ENCODE measurements at regions not wholly inside any gene's neighbourhood (a gene's known extent, or its start where the extent isn't known, plus 50 kb on each side); places are given as distances from the start of the nearest gene placed in this dataset.
"Not testable (repeated sequence)": the region's sequence is repeated elsewhere in the genome, so short reads cannot be mapped to it uniquely, and the experiment has no call there.

- DNase-seq (ENCODE audit: low read depth in 2 of 2): not testable (repeated sequence)
Observed at GRCh38 chr14:105678996-105679958, 152.9 kb downstream of the TMEM121 start.

GRCh38 chr14:105679959-105680735 is 153.8 kb downstream of the TMEM121 start:
- not testable (repeated sequence) for DNase-seq (ENCODE audit: low read depth in 2 of 2)

GRCh38 chr14:105680736-105681098 is 154.3 kb downstream of the TMEM121 start:
- not testable (repeated sequence) for DNase-seq (ENCODE audit: low read depth in 2 of 2)

GRCh38 chr14:105681606-105682185 is 155.3 kb downstream of the TMEM121 start:
- DNase-seq (ENCODE audit: low read depth in 2 of 2): not testable (repeated sequence)

GRCh38 chr14:105682442-105682841 is 156.1 kb downstream of the TMEM121 start:
- DNase-seq (ENCODE audit: low read depth in 2 of 2): not testable (repeated sequence)

- DNase-seq (ENCODE audit: low read depth in 2 of 2): no peak
Observed at GRCh38 chr14:105682956-105683570, 156.7 kb downstream of the TMEM121 start.

GRCh38 chr14:105684056-105684455 is 157.7 kb downstream of the TMEM121 start:
- DNase-seq (ENCODE audit: low read depth in 2 of 2): not testable (repeated sequence)

GRCh38 chr14:105684597-105684996 is 158.2 kb downstream of the TMEM121 start:
- DNase-seq (ENCODE audit: low read depth in 2 of 2): not testable (repeated sequence)

GRCh38 chr14:105685003-105685402 is 158.6 kb downstream of the TMEM121 start:
- DNase-seq (ENCODE audit: low read depth in 2 of 2): no peak

GRCh38 chr14:105685605-105686004 is 159.2 kb downstream of the TMEM121 start:
- not testable (repeated sequence) for DNase-seq (ENCODE audit: low read depth in 2 of 2)

GRCh38 chr14:105686050-105686449 is 159.7 kb downstream of the TMEM121 start:
- not testable (repeated sequence) for DNase-seq (ENCODE audit: low read depth in 2 of 2)

GRCh38 chr14:105686462-105687170 is 160.2 kb downstream of the TMEM121 start:
- DNase-seq (ENCODE audit: low read depth in 2 of 2): not testable (repeated sequence)

- DNase-seq (ENCODE audit: low read depth in 2 of 2): not testable (repeated sequence)
Observed at GRCh38 chr14:105687171-105688022, 161.0 kb downstream of the TMEM121 start.

- not testable (repeated sequence) for DNase-seq (ENCODE audit: low read depth in 2 of 2)
Observed at GRCh38 chr14:105688023-105688351, 161.6 kb downstream of the TMEM121 start.

GRCh38 chr14:105688664-105689221 is 162.4 kb downstream of the TMEM121 start:
- not testable (repeated sequence) for DNase-seq (ENCODE audit: low read depth in 2 of 2)

GRCh38 chr14:105689722-105690121 is 163.3 kb downstream of the TMEM121 start:
- DNase-seq (ENCODE audit: low read depth in 2 of 2): no peak

GRCh38 chr14:105690671-105691070 is 164.3 kb downstream of the TMEM121 start:
- no peak for DNase-seq (ENCODE audit: low read depth in 2 of 2)

GRCh38 chr14:105691321-105692109 is 165.1 kb downstream of the TMEM121 start:
- DNase-seq (ENCODE audit: low read depth in 2 of 2): not testable (repeated sequence)

- not testable (repeated sequence) for DNase-seq (ENCODE audit: low read depth in 2 of 2)
Observed at GRCh38 chr14:105692110-105692685, 165.8 kb downstream of the TMEM121 start.
